HEK293 (cell line): ENCODE measurements at regions not wholly inside any gene's neighbourhood (a gene's known extent, or its start where the extent isn't known, plus 50 kb on each side); places are given as distances from the start of the nearest gene placed in this dataset.

Source experiments
- CTCF ChIA-PET: fragments of 350-600 bp; formaldehyde crosslinking; extraction: SDS; loops from one replicate; lab custom pipeline; 2021; ENCODE audit warnings: antibody characterized with exemption; lab: Yijun Ruan, JAX
- POLR2A ChIA-PET: fragments of 300-600 bp; formaldehyde crosslinking; extraction: SDS; loops from one replicate; lab custom pipeline; 2020; ENCODE audit warnings: antibody characterized with exemption, inconsistent platforms; lab: Yijun Ruan, JAX
- H3K27ac ChIP-seq: fragments of 200-500 bp; sonication (Bioruptor generic); 2 replicates; pipeline ENCODE4 v1.5.1; 2014; ENCODE audit warnings: low read depth, low read length, control low read depth, inconsistent platforms; ENCODE audit errors: extremely low read depth
- H3K36me3 ChIP-seq, 2 experiments: fragments of 200-500 bp in 1 of 2; sonication (Bioruptor generic) in 1 of 2; 1 replicate in 1 of 2; 2 replicates in 1 of 2; pipeline ENCODE4 v1.5.1; 2014 to 2017; ENCODE audit warnings: inconsistent platforms in 2 of 2, low read length in 2 of 2; ENCODE audit not compliant: control insufficient read depth in 2 of 2, insufficient read depth in 1 of 2
- H3K4me1 ChIP-seq: fragments of 200-500 bp; sonication (Bioruptor generic); 2 replicates; pipeline ENCODE4 v1.5.1; 2014; ENCODE audit warnings: mild to moderate bottlenecking, low read length, inconsistent platforms; ENCODE audit not compliant: control insufficient read depth, insufficient read depth
- H3K4me3 ChIP-seq: 2 replicates; pipeline ENCODE4 v1.5.1; 2011; ENCODE audit warnings: low read depth, mild to moderate bottlenecking, control low read depth, low read length, moderate library complexity
- H3K9me3 ChIP-seq: fragments of 200-500 bp; sonication (Bioruptor generic); 2 replicates; pipeline ENCODE4 v1.5.1; 2014; ENCODE audit warnings: low read depth, low read length, inconsistent platforms; ENCODE audit not compliant: control insufficient read depth, insufficient read depth
- ATF2 ChIP-seq: fragments of 450-650 bp; formaldehyde crosslinking; IDR thresholded peaks from 2 replicates; pipeline ENCODE4 v1.5.1; 2016; ENCODE audit warnings: missing biosample characterization, missing genetic modification characterization, low read depth
- ELK4 ChIP-seq: IDR thresholded peaks from 2 replicates; pipeline ENCODE4 v1.6.1; 2011; ENCODE audit warnings: mild to moderate bottlenecking, low read depth, low read length, borderline replicate concordance
- KLF16 ChIP-seq: fragments of 450-650 bp; formaldehyde crosslinking; IDR thresholded peaks from 2 replicates; pipeline ENCODE4 v1.5.1; 2017; ENCODE audit warnings: missing biosample characterization, missing genetic modification characterization
- SCRT2 ChIP-seq: fragments of 450-650 bp; formaldehyde crosslinking; IDR thresholded peaks from 2 replicates; pipeline ENCODE4 v1.5.1; 2016; ENCODE audit warnings: missing biosample characterization, missing genetic modification characterization
- SP2 ChIP-seq: fragments of 450-650 bp; formaldehyde crosslinking; IDR thresholded peaks from 2 replicates; pipeline ENCODE4 v1.5.1; 2016; ENCODE audit warnings: missing biosample characterization, missing genetic modification characterization
- SP7 ChIP-seq: fragments of 450-650 bp; formaldehyde crosslinking; IDR thresholded peaks from 2 replicates; pipeline ENCODE4 v1.5.1; 2016; ENCODE audit warnings: missing biosample characterization, missing genetic modification characterization
- WT1 ChIP-seq: fragments of 450-650 bp; formaldehyde crosslinking; IDR thresholded peaks from 2 replicates; pipeline ENCODE4 v1.5.1; 2016; ENCODE audit warnings: missing biosample characterization, missing genetic modification characterization
- ZBTB1 ChIP-seq: fragments of 450-650 bp; formaldehyde crosslinking; IDR thresholded peaks from 2 replicates; pipeline ENCODE4 v1.5.1; 2016; ENCODE audit warnings: missing biosample characterization, missing genetic modification characterization
- ZEB2 ChIP-seq: fragments of 450-650 bp; formaldehyde crosslinking; IDR thresholded peaks from 2 replicates; pipeline ENCODE4 v1.5.1; 2016; ENCODE audit warnings: missing biosample characterization, missing genetic modification characterization
- ZNF19 ChIP-seq: fragments of 450-650 bp; formaldehyde crosslinking; IDR thresholded peaks from 2 replicates; pipeline ENCODE4; 2016; ENCODE audit warnings: missing biosample characterization, missing genetic modification characterization, low read depth
- ZNF488 ChIP-seq: fragments of 450-650 bp; formaldehyde crosslinking; IDR thresholded peaks from 2 replicates; pipeline ENCODE4 v1.5.1; 2016; ENCODE audit warnings: missing biosample characterization, missing genetic modification characterization
- ZNF555 ChIP-seq: fragments of 450-650 bp; formaldehyde crosslinking; conservative IDR thresholded peaks from 2 replicates; pipeline ENCODE4 v1.5.1; 2017; ENCODE audit warnings: missing biosample characterization, mild to moderate bottlenecking, missing genetic modification characterization, inconsistent platforms
- ZNF654 ChIP-seq: fragments of 450-650 bp; formaldehyde crosslinking; IDR thresholded peaks from 2 replicates; pipeline ENCODE4 v1.5.1; 2016; ENCODE audit warnings: low read depth, missing biosample characterization, missing genetic modification characterization
- ZNF660 ChIP-seq: fragments of 450-650 bp; IDR thresholded peaks from 2 replicates; pipeline ENCODE4 v1.5.1; 2018; ENCODE audit warnings: missing biosample characterization, mild to moderate bottlenecking, missing genetic modification characterization
- ZNF76 ChIP-seq: fragments of 450-650 bp; formaldehyde crosslinking; IDR thresholded peaks from 2 replicates; pipeline ENCODE4; 2016; ENCODE audit warnings: low read depth, missing biosample characterization, missing genetic modification characterization, borderline replicate concordance
- ZNF768 ChIP-seq: fragments of 450-650 bp; formaldehyde crosslinking; IDR thresholded peaks from 2 replicates; pipeline ENCODE4 v1.5.1; 2018; ENCODE audit warnings: missing biosample characterization, mild to moderate bottlenecking, missing genetic modification characterization
- TF ChIP-seq, protein P1 (sequence below): fragments of 450-650 bp; formaldehyde crosslinking; IDR thresholded peaks from 2 replicates; pipeline ENCODE4 v1.5.1; 2016; ENCODE audit warnings: missing biosample characterization, missing genetic modification characterization
- TF ChIP-seq, protein P2 (sequence below): fragments of 450-650 bp; formaldehyde crosslinking; optimal IDR thresholded peaks from 2 replicates; pipeline ENCODE3; 2016; ENCODE audit warnings: missing biosample characterization, mild to moderate bottlenecking, missing genetic modification characterization

- TF ChIP-seq WT1 (tag by site-specific recombination) (no peak), SCRT2 (tag by site-specific recombination) (no peak), KLF16 (tag by site-specific recombination) (no peak), ZNF660 (no peak), ATF2 (no peak), SP2 (tag by site-specific recombination) (no peak), ZNF19 (no peak), ZNF768 (tag by site-specific recombination) (no peak)
- TF ChIP-seq, protein P1, sequence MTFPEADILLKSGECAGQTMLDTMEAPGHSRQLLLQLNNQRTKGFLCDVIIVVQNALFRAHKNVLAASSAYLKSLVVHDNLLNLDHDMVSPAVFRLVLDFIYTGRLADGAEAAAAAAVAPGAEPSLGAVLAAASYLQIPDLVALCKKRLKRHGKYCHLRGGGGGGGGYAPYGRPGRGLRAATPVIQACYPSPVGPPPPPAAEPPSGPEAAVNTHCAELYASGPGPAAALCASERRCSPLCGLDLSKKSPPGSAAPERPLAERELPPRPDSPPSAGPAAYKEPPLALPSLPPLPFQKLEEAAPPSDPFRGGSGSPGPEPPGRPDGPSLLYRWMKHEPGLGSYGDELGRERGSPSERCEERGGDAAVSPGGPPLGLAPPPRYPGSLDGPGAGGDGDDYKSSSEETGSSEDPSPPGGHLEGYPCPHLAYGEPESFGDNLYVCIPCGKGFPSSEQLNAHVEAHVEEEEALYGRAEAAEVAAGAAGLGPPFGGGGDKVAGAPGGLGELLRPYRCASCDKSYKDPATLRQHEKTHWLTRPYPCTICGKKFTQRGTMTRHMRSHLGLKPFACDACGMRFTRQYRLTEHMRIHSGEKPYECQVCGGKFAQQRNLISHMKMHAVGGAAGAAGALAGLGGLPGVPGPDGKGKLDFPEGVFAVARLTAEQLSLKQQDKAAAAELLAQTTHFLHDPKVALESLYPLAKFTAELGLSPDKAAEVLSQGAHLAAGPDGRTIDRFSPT (tag by site-specific recombination), result no peak
Observed at GRCh38 chr3:43165786-43166185, 59.9 kb upstream of the POMGNT2 start (continued).

DNA sequence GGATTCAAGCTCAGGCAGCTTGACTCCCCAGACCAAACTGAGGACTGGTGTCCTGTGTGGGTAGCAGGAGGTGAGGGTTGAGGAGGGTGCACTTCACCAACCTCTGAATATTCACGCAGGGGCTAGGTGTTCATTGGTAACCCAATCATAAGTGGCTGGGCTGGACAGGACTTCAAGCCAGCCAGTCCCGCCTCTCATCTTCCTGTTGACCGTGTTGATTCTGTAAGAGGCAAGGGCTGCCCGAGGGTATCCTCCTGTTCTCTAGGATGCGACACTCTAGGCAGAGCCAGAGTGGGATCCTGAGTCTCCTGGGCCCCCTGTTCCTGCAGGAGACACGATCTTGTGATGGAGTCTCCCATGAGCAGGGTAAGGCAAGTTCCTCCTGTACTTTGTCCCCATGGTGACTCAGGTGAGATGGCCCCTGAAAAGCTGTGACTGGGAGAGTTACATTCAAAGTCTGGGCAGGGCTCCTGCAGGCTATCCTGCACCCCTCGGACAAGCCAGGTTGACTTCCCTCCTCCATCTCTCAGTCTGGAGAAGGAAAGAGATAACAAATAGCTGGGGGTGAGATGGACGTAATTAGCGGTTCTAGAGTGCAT lies 58.1 kb upstream of the POMGNT2 start:
- POLR2A ChIA-PET, result no interaction called here
- Histone ChIP-seq H3K27ac (no peak overlapping the region), H3K4me1 (no peaks in the 10 kb centered on the region), H3K9me3 (no peaks in the 10 kb centered on the region), H3K4me3 (no peak overlapping the region), H3K36me3 (no peaks in the 10 kb centered on the region)
- CTCF ChIA-PET, result interaction anchor here (0.6 kb wide), 1 partner anchor 304 kb away, joined by 3 read pairs; no protein-coding TSS in a partner anchor
- TF ChIP-seq SP7 (no peak), ZNF555 (no peak)

DNA sequence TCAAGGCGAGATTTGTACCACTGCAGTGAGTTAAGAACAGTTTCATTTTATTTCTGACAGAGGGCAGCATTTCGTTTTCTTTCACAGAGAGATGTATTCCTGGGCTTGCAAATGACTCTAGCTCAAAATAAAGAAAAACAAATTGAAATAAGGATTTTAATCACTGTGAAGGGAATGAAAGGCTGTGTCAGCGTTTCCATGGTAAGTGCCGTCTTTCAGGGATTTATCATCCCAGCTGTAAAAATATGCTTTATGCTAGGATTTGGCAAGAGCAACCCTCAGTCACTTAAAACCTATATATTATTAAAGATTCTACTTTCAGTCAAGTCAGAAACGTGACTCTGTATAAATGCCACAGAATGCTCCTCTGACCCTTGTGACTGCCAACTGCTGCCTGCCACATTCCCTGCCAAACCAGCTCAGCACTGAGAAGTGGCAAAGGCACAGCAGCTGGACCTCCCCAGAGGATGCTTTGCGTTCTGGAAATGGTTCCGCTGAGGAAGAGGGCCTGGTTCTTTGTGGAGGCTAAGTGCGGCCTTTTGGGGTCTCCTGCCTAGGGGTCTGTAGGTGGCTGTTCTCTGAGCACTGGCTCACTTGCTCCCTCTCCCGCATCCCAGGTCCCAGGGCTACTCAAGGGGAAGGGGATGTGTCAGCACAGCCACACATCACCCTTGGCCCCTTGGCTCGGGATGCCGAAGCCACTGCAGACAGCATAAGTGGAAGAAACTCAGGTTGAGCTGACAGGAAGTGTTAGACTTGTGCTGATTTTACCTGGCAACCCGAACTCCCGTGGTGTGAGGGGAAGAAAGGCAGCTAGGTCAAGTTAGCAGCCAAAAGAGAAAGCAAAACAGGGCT lies 56.6 kb upstream of the POMGNT2 start:
- no peaks in the 10 kb centered on the region for H3K36me3 ChIP-seq
- CTCF ChIA-PET, result interaction anchor here (0.6 to 1.6 kb wide), 7 partner anchors 46 to 596 kb away, joined by 3 to 8 read pairs (median 4); no protein-coding TSS in a partner anchor
- no peaks in the 10 kb centered on the region for H3K4me1 ChIP-seq
- no peak overlapping the region for H3K27ac ChIP-seq
- TF ChIP-seq ZEB2 (tag by site-specific recombination), result no peak
- peak; percentile 35 for TF ChIP-seq ZNF654
- TF ChIP-seq, all 188 proteins: peak for 1
- Histone ChIP-seq H3K9me3 (no peaks in the 10 kb centered on the region), H3K4me3 (no peak overlapping the region)
- POLR2A ChIA-PET, result no interaction called here

DNA sequence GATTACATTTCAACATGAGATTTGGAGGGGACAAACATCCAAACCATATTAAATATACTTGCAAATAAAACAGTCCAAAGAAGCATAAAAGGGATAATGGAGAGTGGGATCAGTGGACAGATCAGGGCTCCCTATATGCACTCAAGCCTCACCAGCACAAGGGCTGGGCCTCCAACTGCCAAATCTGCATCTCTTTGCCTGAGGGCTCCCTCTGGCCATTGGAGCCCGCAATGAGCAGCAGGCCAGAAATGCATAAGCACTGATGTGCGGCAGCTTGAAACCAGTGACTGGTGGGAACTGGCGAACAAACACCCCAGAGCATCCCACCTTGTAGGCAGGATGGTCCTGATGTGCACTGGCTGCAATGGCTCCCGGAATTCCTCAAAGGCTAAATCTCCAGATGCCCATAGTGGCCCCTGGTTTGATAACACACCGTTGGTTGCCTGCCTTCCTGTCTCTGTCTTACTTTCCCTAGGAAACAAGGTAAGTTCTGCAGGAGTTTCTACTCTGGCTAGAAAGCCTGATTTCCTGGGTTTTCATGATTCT lies 55.9 kb upstream of the POMGNT2 start:
- no peak overlapping the region for H3K4me3 ChIP-seq
- ChIA-PET POLR2A (no interaction called here), CTCF (interaction anchor here (0.6 to 1.6 kb wide), 8 partner anchors 47 to 597 kb away, joined by 3 to 9 read pairs (median 4); no protein-coding TSS in a partner anchor)
- no peak for TF ChIP-seq ZNF488
- no peak for TF ChIP-seq ZNF76 (tag by site-specific recombination)
- TF ChIP-seq ELK4, result no peak
- TF ChIP-seq, protein P2, sequence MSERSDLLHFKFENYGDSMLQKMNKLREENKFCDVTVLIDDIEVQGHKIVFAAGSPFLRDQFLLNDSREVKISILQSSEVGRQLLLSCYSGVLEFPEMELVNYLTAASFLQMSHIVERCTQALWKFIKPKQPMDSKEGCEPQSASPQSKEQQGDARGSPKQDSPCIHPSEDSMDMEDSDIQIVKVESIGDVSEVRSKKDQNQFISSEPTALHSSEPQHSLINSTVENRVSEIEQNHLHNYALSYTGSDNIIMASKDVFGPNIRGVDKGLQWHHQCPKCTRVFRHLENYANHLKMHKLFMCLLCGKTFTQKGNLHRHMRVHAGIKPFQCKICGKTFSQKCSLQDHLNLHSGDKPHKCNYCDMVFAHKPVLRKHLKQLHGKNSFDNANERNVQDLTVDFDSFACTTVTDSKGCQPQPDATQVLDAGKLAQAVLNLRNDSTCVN, result no peak
- TF ChIP-seq ZBTB1, result no peak
- H3K9me3 ChIP-seq, result no peaks in the 10 kb centered on the region
- H3K4me1 ChIP-seq, result no peaks in the 10 kb centered on the region
- H3K27ac ChIP-seq, result no peak overlapping the region
- H3K36me3 ChIP-seq, result no peaks in the 10 kb centered on the region
